IMR-90 (cell line): ENCODE measurements at regions not wholly inside any gene's neighbourhood (a gene's known extent, or its start where the extent isn't known, plus 50 kb on each side); places are given as distances from the start of the nearest gene placed in this dataset.

Experiments
- ATAC-seq: fragments of 200-7000 bp; cut with Tn5 transposase; 2 replicates; pipeline ENCODE4 v1.9.1; 2020; ENCODE audit warnings: low read depth, mild to moderate bottlenecking, moderate library complexity
- BruUV-seq: library from RNA; stranded (reverse); fragments of 400-500 nt; replicated peaks from 2 replicates; lab custom pipeline; 2021; lab: Mats Ljungman, UMichigan
- CTCF ChIA-PET: fragments of 300-600 bp; formaldehyde crosslinking; extraction: SDS; loops from one replicate; lab custom pipeline; 2021; ENCODE audit warnings: antibody characterized with exemption; lab: Yijun Ruan, JAX
- POLR2A ChIA-PET: fragments of 300-600 bp; sonication (Branson Sonifier 250); formaldehyde crosslinking; loops from one replicate; lab custom pipeline; 2022; ENCODE audit warnings: antibody characterized with exemption; ENCODE audit not compliant: unreplicated experiment; lab: Charles Lee
- DNase-seq: peaks from one replicate; pipeline ENCODE4 v3.0.0; 2013
- H2AFZ ChIP-seq: replicated peaks from 2 replicates; pipeline ENCODE3; 2013; ENCODE audit warnings: low read length, mild to moderate bottlenecking; ENCODE audit not compliant: poor library complexity
- H2AK5ac ChIP-seq: 2 replicates; pipeline ENCODE4 v1.6.1; 2013; ENCODE audit warnings: low read depth, low read length, inconsistent platforms
- H2AK9ac ChIP-seq: replicated peaks from 2 replicates; pipeline ENCODE3; 2013; ENCODE audit warnings: mild to moderate bottlenecking, low read depth, low read length, moderate library complexity; ENCODE audit not compliant: poor library complexity
- H2BK120ac ChIP-seq: 2 replicates; pipeline ENCODE4 v1.6.1; 2013; ENCODE audit warnings: low read depth, low read length, inconsistent platforms
- H2BK15ac ChIP-seq: 3 replicates; pipeline ENCODE4 v1.6.1; 2013; ENCODE audit warnings: low read depth, low read length, inconsistent platforms
- H2BK20ac ChIP-seq: 2 replicates; pipeline ENCODE4 v1.6.1; 2013; ENCODE audit warnings: low read depth, mild to moderate bottlenecking, inconsistent platforms, low read length, moderate library complexity
- H2BK5ac ChIP-seq: 2 replicates; pipeline ENCODE4 v1.6.1; 2013; ENCODE audit warnings: mild to moderate bottlenecking, low read depth, low read length, inconsistent platforms; ENCODE audit not compliant: poor library complexity, severe bottlenecking
- H3K14ac ChIP-seq: replicated peaks from 2 replicates; pipeline ENCODE4 v1.6.1; 2013; ENCODE audit warnings: low read depth, low read length, inconsistent platforms
- H3K18ac ChIP-seq: 2 replicates; pipeline ENCODE4 v1.6.1; 2013; ENCODE audit warnings: low read depth, low read length, control low read depth
- H3K23ac ChIP-seq: 2 replicates; pipeline ENCODE4 v1.6.1; 2013; ENCODE audit warnings: low read depth, low read length, inconsistent platforms
- H3K27ac ChIP-seq: 2 replicates; pipeline ENCODE4 v1.5.1; 2013; ENCODE audit warnings: mild to moderate bottlenecking, control low read depth, low read length; ENCODE audit not compliant: insufficient read depth
- H3K27me3 ChIP-seq: 2 replicates; pipeline ENCODE4 v1.6.1; 2013; ENCODE audit warnings: low read length; ENCODE audit not compliant: control insufficient read depth, insufficient read depth
- H3K36me3 ChIP-seq: 2 replicates; pipeline ENCODE4 v1.6.1; 2013; ENCODE audit warnings: low read length, mixed read lengths; ENCODE audit not compliant: control insufficient read depth, insufficient read depth
- H3K4ac ChIP-seq: 2 replicates; pipeline ENCODE4 v1.6.1; 2013; ENCODE audit warnings: low read depth, low read length, inconsistent platforms
- H3K4me1 ChIP-seq: 2 replicates; pipeline ENCODE4 v1.6.1; 2013; ENCODE audit warnings: low read length, mixed read lengths; ENCODE audit not compliant: control insufficient read depth, insufficient read depth
- H3K4me2 ChIP-seq: 2 replicates; pipeline ENCODE4 v1.6.1; 2013; ENCODE audit warnings: low read depth, mild to moderate bottlenecking, control low read depth, low read length, moderate library complexity
- H3K4me3 ChIP-seq: 2 replicates; pipeline ENCODE4 v1.5.1; 2013; ENCODE audit warnings: low read depth, mild to moderate bottlenecking, control low read depth, low read length, moderate library complexity; ENCODE audit not compliant: insufficient read depth
- H3K56ac ChIP-seq: 2 replicates; pipeline ENCODE4 v1.6.1; 2013; ENCODE audit warnings: low read length, inconsistent platforms; ENCODE audit not compliant: insufficient read depth; ENCODE audit errors: extremely low read depth
- H3K79me1 ChIP-seq, 2 experiments: 2 replicates each; pipeline ENCODE4 v1.6.1; 2013; ENCODE audit warnings: low read length in 2 of 2, inconsistent platforms in 1 of 2, low read depth in 1 of 2
- H3K9ac ChIP-seq: 2 replicates; pipeline ENCODE4 v1.6.1; 2013; ENCODE audit warnings: low read depth, low read length, control low read depth
- H3K9me1 ChIP-seq: 2 replicates; pipeline ENCODE4 v1.6.1; 2013; ENCODE audit warnings: low read length, inconsistent platforms; ENCODE audit not compliant: insufficient read depth
- H3K9me3 ChIP-seq: 2 replicates; pipeline ENCODE4 v1.6.1; 2013; ENCODE audit warnings: low read length; ENCODE audit not compliant: control insufficient read depth, insufficient read depth
- H4K20me1 ChIP-seq: 2 replicates; pipeline ENCODE4 v1.6.1; 2013; ENCODE audit warnings: low read length, inconsistent platforms; ENCODE audit not compliant: insufficient read depth
- H4K5ac ChIP-seq: 2 replicates; pipeline ENCODE4 v1.6.1; 2013; ENCODE audit warnings: mild to moderate bottlenecking, low read depth, low read length, control low read depth
- H4K8ac ChIP-seq, 2 experiments: 2 replicates each; pipeline ENCODE4 v1.6.1; 2013; ENCODE audit warnings: low read depth in 2 of 2, low read length in 2 of 2, control low read depth in 1 of 2, inconsistent platforms in 1 of 2
- H4K91ac ChIP-seq: 2 replicates; pipeline ENCODE4 v1.6.1; 2013; ENCODE audit warnings: low read depth, low read length, inconsistent platforms; ENCODE audit not compliant: insufficient read depth
- BHLHE40 ChIP-seq: fragments of 150-350 bp; IDR thresholded peaks from 2 replicates; pipeline ENCODE4 v1.6.1; 2016; ENCODE audit warnings: mild to moderate bottlenecking, low read depth, low read length
- CEBPB ChIP-seq: IDR thresholded peaks from 2 replicates; pipeline ENCODE4 v1.6.1; 2012; ENCODE audit warnings: low read depth, low read length, improper control_type of control experiment
- ELK1 ChIP-seq: fragments of 150-350 bp; IDR thresholded peaks from 2 replicates; pipeline ENCODE4 v1.6.1; 2016; ENCODE audit warnings: low read depth, mild to moderate bottlenecking, low read length, moderate library complexity, borderline replicate concordance
- FOS ChIP-seq: fragments of 150-350 bp; IDR thresholded peaks from 2 replicates; pipeline ENCODE4 v1.6.1; 2016; ENCODE audit warnings: low read depth, low read length
- POLR2A ChIP-seq: IDR thresholded peaks from 2 replicates; pipeline ENCODE4 v1.6.1; 2012; ENCODE audit warnings: mild to moderate bottlenecking, low read depth, low read length
- RAD21 ChIP-seq: IDR thresholded peaks from 2 replicates; pipeline ENCODE4 v1.6.1; 2012; ENCODE audit warnings: low read length, improper control_type of control experiment
- RCOR1 ChIP-seq: IDR thresholded peaks from 2 replicates; pipeline ENCODE4 v1.6.1; 2012; ENCODE audit warnings: mild to moderate bottlenecking, low read length, improper control_type of control experiment; ENCODE audit not compliant: insufficient replicate concordance
- SMC3 ChIP-seq: fragments of 150-350 bp; IDR thresholded peaks from 2 replicates; pipeline ENCODE4 v1.6.1; 2016; ENCODE audit warnings: low read depth, mild to moderate bottlenecking, antibody characterized with exemption, low read length, moderate library complexity
- WGBS, 2 experiments: methylation state at CpG; one replicate each; pipeline versions ENCODE4 v1.1.5 to v1.1.7; 2013; ENCODE audit warnings: missing lambda C conversion rate in 2 of 2; ENCODE audit not compliant: insufficient read length in 1 of 2; ENCODE audit errors: extremely low coverage in 2 of 2; 5-methylcytosine and 5-hydroxymethylcytosine counted together
- dilution Hi-C: fragments of 300-500 bp; cut with HindIII; formaldehyde crosslinking; loops from one replicate; pipeline ENCODE4 v1.14.3; 2018; ENCODE audit warnings: low sequenced_read_pairs; ENCODE audit not compliant: unreplicated experiment
- in situ Hi-C: fragments of 300-500 bp; cut with MboI; formaldehyde crosslinking; loops from 3 replicates; pipeline ENCODE4 v1.14.3; 2019; ENCODE audit warnings: low sequenced_read_pairs, inconsistent platforms, mixed read lengths
- intact Hi-C: fragments of 100-400 bp; cut with micrococcal nuclease; formaldehyde crosslinking; loops from 2 replicates; pipeline ENCODE4 v1.10.0; 2022
- TF ChIP-seq, protein P1 (sequence below): fragments of 150-350 bp; IDR thresholded peaks from 2 replicates; pipeline ENCODE4 v1.6.1; 2017; ENCODE audit warnings: mild to moderate bottlenecking, antibody characterized with exemption, low read length, low read depth

- no peak overlapping the region for H2BK15ac ChIP-seq
- no peak overlapping the region for H3K4ac ChIP-seq
- no TSS peak for BruUV-seq
- in situ Hi-C loops: no loop called here
- H4K20me1 ChIP-seq: no peaks in the 10 kb centered on the region
- no peak for ATAC-seq
- H3K36me3 ChIP-seq: no peaks in the 10 kb centered on the region
- H3K56ac ChIP-seq: no peak overlapping the region
- H3K4me3 ChIP-seq: no peak overlapping the region
- 13% methylated on average over 1 of the region's 4 CpGs; no CpG with 5 or more reads in 1 of the 2 experiments for WGBS, 2 experiments
- no peaks in the 10 kb centered on the region for H3K27me3 ChIP-seq
- H2BK120ac ChIP-seq: no peak overlapping the region
- POLR2A ChIA-PET: no interaction called here
- H4K5ac ChIP-seq: no peak overlapping the region
- H2BK5ac ChIP-seq: no peak overlapping the region
- H3K9me3 ChIP-seq: no peaks in the 10 kb centered on the region
- no peaks in the 10 kb centered on the region for H3K79me1 ChIP-seq
- no peak overlapping the region for H2AK5ac ChIP-seq
- H3K4me2 ChIP-seq: no peak overlapping the region
- no peak for TF ChIP-seq SMC3
- TF ChIP-seq, protein P1, sequence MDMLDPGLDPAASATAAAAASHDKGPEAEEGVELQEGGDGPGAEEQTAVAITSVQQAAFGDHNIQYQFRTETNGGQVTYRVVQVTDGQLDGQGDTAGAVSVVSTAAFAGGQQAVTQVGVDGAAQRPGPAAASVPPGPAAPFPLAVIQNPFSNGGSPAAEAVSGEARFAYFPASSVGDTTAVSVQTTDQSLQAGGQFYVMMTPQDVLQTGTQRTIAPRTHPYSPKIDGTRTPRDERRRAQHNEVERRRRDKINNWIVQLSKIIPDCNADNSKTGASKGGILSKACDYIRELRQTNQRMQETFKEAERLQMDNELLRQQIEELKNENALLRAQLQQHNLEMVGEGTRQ: no peak
- no peak for TF ChIP-seq ELK1
- no peak for TF ChIP-seq POLR2A
- TF ChIP-seq RAD21: no peak
- TF ChIP-seq CEBPB: no peak
- TF ChIP-seq FOS: no peak
- TF ChIP-seq BHLHE40: no peak
- TF ChIP-seq RCOR1: no peak
- no peak overlapping the region for H4K8ac ChIP-seq
- CTCF ChIA-PET: no interaction called here
- no peak overlapping the region for H3K18ac ChIP-seq
- no peak overlapping the region for H3K23ac ChIP-seq
- no peak overlapping the region for H3K9ac ChIP-seq
- H2BK20ac ChIP-seq: no peak overlapping the region
- H3K4me1 ChIP-seq: no peaks in the 10 kb centered on the region
- dilution Hi-C loops: no loop called here
- no peak overlapping the region for H4K91ac ChIP-seq
- H2AK9ac ChIP-seq: no peak overlapping the region
- no peak overlapping the region for H3K14ac ChIP-seq
- H2AFZ ChIP-seq: no peak overlapping the region
- H3K9me1 ChIP-seq: no peaks in the 10 kb centered on the region
- DNase-seq: no peak
- intact Hi-C loops: no loop called here
- no peak overlapping the region for H3K27ac ChIP-seq
Measured at GRCh38 chr4:162503868-162504267, 340.1 kb upstream of the FSTL5 start.
